ENCODE measurements at regions not wholly inside any gene's neighbourhood (a gene's known extent, or its start where the extent isn't known, plus 50 kb on each side); places are given as distances from the start of the nearest gene placed in this dataset.
"Not testable (repeated sequence)": the region's sequence is repeated elsewhere in the genome, so short reads cannot be mapped to it uniquely, and the experiment has no call there.

- peak; percentile 34 to 45 for DNase-seq
Measured at GRCh38 chr10:78211561-78212051, 177.9 kb downstream of the RPS24 start.

- DNase-seq: no peak
Measured at GRCh38 chr10:78212060-78212785, 178.6 kb downstream of the RPS24 start.

DNA sequence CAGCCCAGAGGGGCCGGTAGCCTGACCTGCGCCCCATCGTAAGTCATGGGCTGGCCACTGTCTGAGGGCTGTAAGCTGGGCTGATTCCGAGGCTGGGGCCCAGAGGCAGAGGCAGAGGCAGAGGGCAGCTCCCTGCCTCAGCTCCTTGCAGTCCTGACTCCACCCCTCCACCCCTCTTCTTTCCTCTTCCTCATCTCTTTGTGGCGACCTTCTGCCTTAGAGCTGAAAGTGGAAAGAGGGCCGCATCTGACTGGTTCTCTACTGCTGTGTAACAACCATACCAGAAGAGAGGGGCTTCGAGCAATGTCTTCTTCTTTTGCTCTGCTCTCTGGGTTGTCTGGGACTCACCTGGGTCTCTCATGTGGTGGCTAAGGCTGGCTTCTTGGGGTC, 179.1 kb downstream of the RPS24 start:
- no peak for DNase-seq

- DNase-seq: peak in 1 of 2 donors; percentile 30
Measured at GRCh38 chr10:78214955-78215354, 181.3 kb downstream of the RPS24 start.

DNA sequence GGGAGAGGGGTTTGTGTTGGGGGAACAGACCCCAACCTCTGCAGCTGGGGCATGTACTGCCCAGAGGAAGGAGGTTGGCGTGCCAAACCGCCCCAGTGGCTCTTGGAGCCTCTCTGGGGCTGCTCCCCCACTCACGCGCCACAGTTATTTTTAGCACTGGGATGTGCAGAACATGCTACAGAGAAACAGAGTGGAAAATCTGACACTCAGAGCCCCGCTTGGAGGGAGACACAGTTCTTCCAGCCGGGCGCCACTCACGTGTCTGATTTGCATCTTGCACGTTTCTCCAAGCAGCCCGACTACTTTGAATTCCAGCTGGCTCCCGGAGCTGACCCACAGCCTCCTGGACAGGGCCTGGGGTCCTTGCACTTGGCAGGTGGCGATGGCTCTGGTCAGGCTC, 182.0 kb downstream of the RPS24 start:
- DNase-seq: peak in 1 of 2 donors; percentile 28

GRCh38 chr10:78217336-78217735, 183.7 kb downstream of the RPS24 start:
- DNase-seq: no peak

GRCh38 chr10:78218798-78219490, 185.3 kb downstream of the RPS24 start:
- no peak for DNase-seq

GRCh38 chr10:78219568-78219967, 185.9 kb downstream of the RPS24 start:
- DNase-seq: not testable (repeated sequence)

DNA sequence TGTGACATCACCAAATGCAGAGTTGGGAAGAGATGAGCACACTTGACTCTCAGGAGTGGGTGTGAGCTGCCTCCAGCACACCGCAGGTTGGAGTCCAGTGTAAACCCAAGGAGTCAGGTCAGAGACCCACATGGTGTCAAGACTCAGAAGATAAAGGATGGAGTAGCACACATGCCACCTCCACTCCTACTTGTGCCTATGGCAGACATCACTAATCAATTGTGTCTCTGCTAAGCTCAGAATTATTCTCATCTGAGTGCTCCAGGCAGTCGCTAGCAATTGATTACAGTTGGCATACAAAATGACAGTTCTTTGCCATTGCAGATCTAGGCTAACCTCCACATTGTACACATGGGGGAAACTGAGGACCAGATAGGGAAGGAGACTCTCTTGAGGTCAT, 187.1 kb downstream of the RPS24 start:
- DNase-seq: no peak

GRCh38 chr10:78222096-78222790, 188.6 kb downstream of the RPS24 start:
- DNase-seq: no peak

DNA sequence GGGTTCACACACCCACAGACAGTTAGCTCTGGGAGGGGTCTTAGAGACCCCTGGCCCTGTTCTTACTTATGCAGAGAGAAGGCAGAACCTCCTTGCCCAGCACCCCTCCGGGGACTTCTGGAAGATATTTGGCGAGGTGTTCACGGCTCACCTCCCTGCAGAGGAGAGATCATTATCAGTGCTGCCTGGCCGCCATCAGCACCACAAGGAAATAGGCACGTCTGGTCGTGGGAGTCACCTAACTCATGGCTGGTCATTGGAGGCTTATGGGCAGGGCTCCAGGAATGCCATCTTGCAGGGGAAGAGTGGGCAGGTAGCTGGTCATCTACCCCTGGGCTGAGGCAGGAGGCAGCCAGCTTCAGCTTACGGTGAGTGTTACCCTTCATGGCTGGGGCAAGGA, 189.4 kb downstream of the RPS24 start:
- no peak for DNase-seq

DNA sequence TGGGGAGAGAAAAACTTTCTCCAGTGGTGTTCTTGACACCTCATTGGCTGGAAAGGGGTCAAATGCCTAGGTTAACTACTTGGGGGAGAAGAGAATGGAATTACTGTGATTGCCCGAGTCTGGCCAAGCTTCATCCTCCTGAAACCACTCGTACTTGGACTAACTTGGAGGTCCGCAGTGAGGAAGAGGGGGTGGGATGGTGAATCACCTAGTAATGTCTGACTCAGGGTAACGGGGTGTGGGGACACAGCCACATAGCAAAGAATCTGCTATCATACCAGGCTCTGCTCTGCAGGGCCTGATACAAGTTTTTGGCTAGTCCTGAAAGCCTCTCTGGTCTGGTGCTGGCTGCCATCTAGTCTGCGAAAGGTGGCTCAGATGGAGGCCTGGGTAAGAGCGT, 190.9 kb downstream of the RPS24 start:
- DNase-seq: no peak

DNA sequence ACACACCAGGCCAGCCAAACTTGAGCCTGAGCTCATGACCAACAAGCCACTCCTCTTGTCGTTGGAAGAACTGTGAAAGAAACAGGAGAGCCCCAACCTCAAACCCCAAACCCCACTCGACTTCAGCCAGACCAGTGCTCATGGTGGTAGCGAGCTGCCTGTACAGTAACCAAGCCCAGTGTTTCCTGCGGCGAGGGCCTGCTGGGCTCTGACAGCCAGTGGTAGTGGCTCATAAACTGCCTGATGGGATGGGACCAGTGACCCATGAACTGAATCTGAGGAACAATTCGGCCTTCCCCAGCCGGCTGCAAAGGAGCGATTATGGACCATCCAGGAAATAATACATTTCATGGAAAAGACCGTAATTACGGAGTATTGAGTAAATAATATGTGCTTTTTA, 191.9 kb downstream of the RPS24 start:
- no peak for DNase-seq

GRCh38 chr10:78229489-78229888, 195.8 kb downstream of the RPS24 start:
- DNase-seq: no peak

- no peak for DNase-seq
Measured at GRCh38 chr10:78229950-78230675, 196.4 kb downstream of the RPS24 start.

GRCh38 chr10:78231327-78231726, 197.7 kb downstream of the RPS24 start:
- no peak for DNase-seq

GRCh38 chr10:78231939-78232338, 198.3 kb downstream of the RPS24 start:
- peak; percentile 10 to 36 for DNase-seq

- no peak for DNase-seq
Measured at GRCh38 chr10:78236416-78237015, 202.9 kb downstream of the RPS24 start.

- not testable (repeated sequence) for DNase-seq
Measured at GRCh38 chr10:78237951-78238350, 204.3 kb downstream of the RPS24 start.

GRCh38 chr10:78247266-78247665, 213.6 kb downstream of the RPS24 start:
- DNase-seq: no peak

- no peak for DNase-seq
Measured at GRCh38 chr10:78247821-78248220, 214.2 kb downstream of the RPS24 start.

Data from inflammatory macrophage (primary cell).